WTC11 (cell line): ENCODE measurements at regions not wholly inside any gene's neighbourhood (a gene's known extent, or its start where the extent isn't known, plus 50 kb on each side); places are given as distances from the start of the nearest gene placed in this dataset.

Source experiments
- ATAC-seq: fragments of 200-7000 bp; cut with Tn5 transposase; 2 replicates; pipeline ENCODE4 v1.10.0; 2021; ENCODE audit warnings: mild to moderate bottlenecking, moderate library complexity
- CTCF ChIA-PET: fragments of 300-600 bp; sonication (Branson Sonifier 250); formaldehyde crosslinking; loops from one replicate; lab custom pipeline; 2021; ENCODE audit warnings: antibody characterized with exemption; lab: Charles Lee
- POLR2A ChIA-PET: fragments of 350-600 bp; sonication (Branson Sonifier 250); formaldehyde crosslinking; loops from one replicate; lab custom pipeline; 2021; ENCODE audit warnings: antibody characterized with exemption; lab: Charles Lee
- DNase-seq: peaks from one replicate; pipeline ENCODE4 v3.0.0; 2021; ENCODE audit warnings: low spot score
- H3K27ac Mint-ChIP-seq: 2 replicates; pipeline ENCODE4 v1.8.0; 2021; ENCODE audit warnings: mixed read lengths
- H3K27me3 Mint-ChIP-seq: 2 replicates; pipeline ENCODE4 v1.8.0; 2021; ENCODE audit warnings: low read depth, mild to moderate bottlenecking, moderate library complexity, mixed read lengths
- H3K36me3 Mint-ChIP-seq: 2 replicates; pipeline ENCODE4 v1.8.0; 2021; ENCODE audit warnings: mixed read lengths
- H3K4me1 Mint-ChIP-seq: 2 replicates; pipeline ENCODE4 v1.8.0; 2022; ENCODE audit warnings: mixed read lengths
- H3K4me3 Mint-ChIP-seq: 2 replicates; pipeline ENCODE4 v1.8.0; 2021; ENCODE audit warnings: mild to moderate bottlenecking, moderate library complexity, mixed read lengths
- H3K9me3 Mint-ChIP-seq: 2 replicates; pipeline ENCODE4 v1.8.0; 2021; ENCODE audit warnings: mixed read lengths
- AFF4 ChIP-seq: sonication (generic); formaldehyde crosslinking; IDR thresholded peaks from 2 replicates; pipeline ENCODE4 v1.8.1; 2023; ENCODE audit warnings: mild to moderate bottlenecking, missing genetic modification reagents, borderline replicate concordance
- ATF2 ChIP-seq: sonication (generic); formaldehyde crosslinking; IDR thresholded peaks from 2 replicates; pipeline ENCODE4 v1.8.1; 2022; ENCODE audit warnings: low read depth, missing genetic modification reagents, borderline replicate concordance
- E2F4 ChIP-seq: sonication (generic); formaldehyde crosslinking; IDR thresholded peaks from 2 replicates; pipeline ENCODE4 v1.8.1; 2022; ENCODE audit warnings: low read depth, mild to moderate bottlenecking, moderate library complexity, missing genetic modification reagents, borderline replicate concordance
- EMX1 ChIP-seq: fragments of 250-450 bp; sonication (Bioruptor Pico); IDR thresholded peaks from 2 replicates; pipeline ENCODE4 v1.8.0; 2021; ENCODE audit warnings: mild to moderate bottlenecking
- FOXP1 ChIP-seq: sonication (generic); formaldehyde crosslinking; IDR thresholded peaks from 2 replicates; pipeline ENCODE4 v1.8.0; 2022; ENCODE audit warnings: missing genetic modification reagents, mild to moderate bottlenecking, moderate library complexity, borderline replicate concordance
- MAX ChIP-seq: sonication (generic); formaldehyde crosslinking; IDR thresholded peaks from 2 replicates; pipeline ENCODE4 v1.8.0; 2022; ENCODE audit warnings: mild to moderate bottlenecking, missing genetic modification reagents
- MXD4 ChIP-seq: fragments of 250-450 bp; sonication (Bioruptor Pico); IDR thresholded peaks from 2 replicates; pipeline ENCODE4 v1.8.0; 2021; ENCODE audit warnings: mild to moderate bottlenecking, moderate library complexity, borderline replicate concordance
- NFATC4 ChIP-seq: fragments of 250-450 bp; sonication (Bioruptor Pico); IDR thresholded peaks from 2 replicates; pipeline ENCODE4 v1.9.0; 2021; ENCODE audit warnings: mild to moderate bottlenecking
- NFE2L1 ChIP-seq: sonication (generic); formaldehyde crosslinking; IDR thresholded peaks from 2 replicates; pipeline ENCODE4 v1.8.1; 2023; ENCODE audit warnings: missing genetic modification reagents
- NFYB ChIP-seq: sonication (generic); formaldehyde crosslinking; conservative IDR thresholded peaks from 2 replicates; pipeline ENCODE4 v1.8.0; 2022; ENCODE audit warnings: low read depth, missing genetic modification reagents
- SP1 ChIP-seq: sonication (generic); formaldehyde crosslinking; conservative IDR thresholded peaks from 2 replicates; pipeline ENCODE4 v1.8.1; 2022; ENCODE audit warnings: missing genetic modification reagents
- TP53 ChIP-seq: sonication (generic); formaldehyde crosslinking; IDR thresholded peaks from 2 replicates; pipeline ENCODE4 v1.8.1; 2023; ENCODE audit warnings: mild to moderate bottlenecking, missing genetic modification reagents
- ZNF138 ChIP-seq: sonication (generic); formaldehyde crosslinking; conservative IDR thresholded peaks from 2 replicates; pipeline ENCODE4 v1.8.1; 2022; ENCODE audit warnings: mild to moderate bottlenecking, moderate library complexity, missing genetic modification reagents
- ZNF263 ChIP-seq: sonication (generic); formaldehyde crosslinking; IDR thresholded peaks from 2 replicates; pipeline ENCODE4 v1.8.1; 2022; ENCODE audit warnings: low read depth, mild to moderate bottlenecking, moderate library complexity, missing genetic modification reagents
- ZNF317 ChIP-seq: sonication (generic); formaldehyde crosslinking; IDR thresholded peaks from 2 replicates; pipeline ENCODE4 v1.8.1; 2023; ENCODE audit warnings: low read depth, mild to moderate bottlenecking, moderate library complexity, missing genetic modification reagents, borderline replicate concordance
- ZNF396 ChIP-seq: fragments of 250-450 bp; sonication (Bioruptor Pico); IDR thresholded peaks from 2 replicates; pipeline ENCODE4 v1.8.0; 2021; ENCODE audit warnings: mild to moderate bottlenecking, moderate library complexity, borderline replicate concordance
- ZNF671 ChIP-seq: fragments of 250-450 bp; sonication (Bioruptor Pico); IDR thresholded peaks from 2 replicates; pipeline ENCODE4 v1.8.0; 2021; ENCODE audit warnings: mild to moderate bottlenecking
- TF ChIP-seq, protein P1 (sequence below): sonication (generic); formaldehyde crosslinking; conservative IDR thresholded peaks from 2 replicates; pipeline ENCODE4 v1.8.1; 2022; ENCODE audit warnings: mild to moderate bottlenecking, missing genetic modification reagents
- TF ChIP-seq, protein P2 (sequence below): sonication (generic); formaldehyde crosslinking; IDR thresholded peaks from 2 replicates; pipeline ENCODE4 v1.8.1; 2022; ENCODE audit warnings: mild to moderate bottlenecking, missing genetic modification reagents, moderate library complexity, borderline replicate concordance

- no peak for DNase-seq
- Mint-ChIP-seq H3K4me1 (0 out of 2 replicates have a peak, but pooled peaks cover 3% of the 10 kb centered on the region), H3K27ac (no peak overlapping the region; the same call in 1 of the 2 replicates), H3K27me3 (no peaks in the 10 kb centered on the region; the same call in 1 of the 2 replicates), H3K9me3 (peaks cover 37% of the 10 kb centered on the region), H3K4me3 (no peak overlapping the region), H3K36me3 (peaks cover 27% of the 10 kb centered on the region)
- ATAC-seq = no peak
- ChIA-PET POLR2A (no interaction called here), CTCF (no interaction called here)
- no peak for TF ChIP-seq MXD4 (CRISPR knock-in tag)
- TF ChIP-seq NFYB (CRISPR knock-in tag) = no peak
- TF ChIP-seq ZNF396 (CRISPR knock-in tag) = no peak
- TF ChIP-seq ZNF671 (CRISPR knock-in tag) = no peak
- TF ChIP-seq NFATC4 (CRISPR knock-in tag) = no peak
- TF ChIP-seq MAX (CRISPR knock-in tag) = no peak
- no peak for TF ChIP-seq EMX1 (CRISPR knock-in tag)
- no peak for TF ChIP-seq AFF4 (CRISPR knock-in tag)
- TF ChIP-seq SP1 (CRISPR knock-in tag) = no peak
- no peak for TF ChIP-seq E2F4
- no peak for TF ChIP-seq ATF2 (CRISPR knock-in tag)
- TF ChIP-seq, protein P1, sequence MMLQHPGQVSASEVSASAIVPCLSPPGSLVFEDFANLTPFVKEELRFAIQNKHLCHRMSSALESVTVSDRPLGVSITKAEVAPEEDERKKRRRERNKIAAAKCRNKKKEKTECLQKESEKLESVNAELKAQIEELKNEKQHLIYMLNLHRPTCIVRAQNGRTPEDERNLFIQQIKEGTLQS (CRISPR knock-in tag) = no peak
- TF ChIP-seq ZNF138 (CRISPR knock-in tag) = no peak
- TF ChIP-seq NFE2L1 = no peak
- no peak for TF ChIP-seq ZNF317 (CRISPR knock-in tag)
- TF ChIP-seq, protein P2, sequence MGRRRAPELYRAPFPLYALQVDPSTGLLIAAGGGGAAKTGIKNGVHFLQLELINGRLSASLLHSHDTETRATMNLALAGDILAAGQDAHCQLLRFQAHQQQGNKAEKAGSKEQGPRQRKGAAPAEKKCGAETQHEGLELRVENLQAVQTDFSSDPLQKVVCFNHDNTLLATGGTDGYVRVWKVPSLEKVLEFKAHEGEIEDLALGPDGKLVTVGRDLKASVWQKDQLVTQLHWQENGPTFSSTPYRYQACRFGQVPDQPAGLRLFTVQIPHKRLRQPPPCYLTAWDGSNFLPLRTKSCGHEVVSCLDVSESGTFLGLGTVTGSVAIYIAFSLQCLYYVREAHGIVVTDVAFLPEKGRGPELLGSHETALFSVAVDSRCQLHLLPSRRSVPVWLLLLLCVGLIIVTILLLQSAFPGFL (CRISPR knock-in tag) = no peak
- no peak for TF ChIP-seq TP53
- TF ChIP-seq FOXP1 (CRISPR knock-in tag) = no peak
- no peak for TF ChIP-seq ZNF263 (CRISPR knock-in tag)
Measured at GRCh38 chr5:87828545-87829216, 416.0 kb upstream of the CCNH start.
